Fibroblast of lung (primary cell): ENCODE measurements at regions not wholly inside any gene's neighbourhood (a gene's known extent, or its start where the extent isn't known, plus 50 kb on each side); places are given as distances from the start of the nearest gene placed in this dataset.

Experiments used
- CTCF ChIP-seq, 2 donors: IDR thresholded peaks in 1 of 2; conservative IDR thresholded peaks in 1 of 2; 1 replicate in 1 of 2; 2 replicates in 1 of 2; pipeline ENCODE4 v1.5.1; 2011 to 2012; ENCODE audit warnings: low read length in 2 of 2, control low read depth in 1 of 2, inconsistent platforms in 1 of 2, low read depth in 1 of 2, mild to moderate bottlenecking in 1 of 2
- EZH2 ChIP-seq: IDR thresholded peaks from 2 replicates; pipeline ENCODE4 v1.5.1; 2012; ENCODE audit warnings: low read length, control low read depth, mild to moderate bottlenecking; ENCODE audit errors: missing control alignments

GRCh38 chr4:30471861-30472260, 248.3 kb upstream of the PCDH7 start:
- TF ChIP-seq CTCF (conservative IDR thresholded peaks at IDR 0.05 in 1 of 2, IDR thresholded peaks at IDR 0.05 in 1 of 2; ENCODE audit: low read depth in 1 of 2, low read length in 2 of 2) (no peak), EZH2 (no peak)
